IMR-90 (cell line): ENCODE measurements at regions not wholly inside any gene's neighbourhood (a gene's known extent, or its start where the extent isn't known, plus 50 kb on each side); places are given as distances from the start of the nearest gene placed in this dataset.

Experiments used
- ATAC-seq: fragments of 200-7000 bp; cut with Tn5 transposase; 2 replicates; pipeline ENCODE4 v1.9.1; 2020; ENCODE audit warnings: low read depth, mild to moderate bottlenecking, moderate library complexity
- BruUV-seq: library from RNA; stranded (reverse); fragments of 400-500 nt; replicated peaks from 2 replicates; lab custom pipeline; 2021; lab: Mats Ljungman, UMichigan
- CTCF ChIA-PET: fragments of 300-600 bp; formaldehyde crosslinking; extraction: SDS; loops from one replicate; lab custom pipeline; 2021; ENCODE audit warnings: antibody characterized with exemption; lab: Yijun Ruan, JAX
- POLR2A ChIA-PET: fragments of 300-600 bp; sonication (Branson Sonifier 250); formaldehyde crosslinking; loops from one replicate; lab custom pipeline; 2022; ENCODE audit warnings: antibody characterized with exemption; ENCODE audit not compliant: unreplicated experiment; lab: Charles Lee
- DNase-seq: peaks from one replicate; pipeline ENCODE4 v3.0.0; 2013
- H2AFZ ChIP-seq: replicated peaks from 2 replicates; pipeline ENCODE3; 2013; ENCODE audit warnings: low read length, mild to moderate bottlenecking; ENCODE audit not compliant: poor library complexity
- H2AK5ac ChIP-seq: 2 replicates; pipeline ENCODE4 v1.6.1; 2013; ENCODE audit warnings: low read depth, low read length, inconsistent platforms
- H2AK9ac ChIP-seq: replicated peaks from 2 replicates; pipeline ENCODE3; 2013; ENCODE audit warnings: mild to moderate bottlenecking, low read depth, low read length, moderate library complexity; ENCODE audit not compliant: poor library complexity
- H2BK120ac ChIP-seq: 2 replicates; pipeline ENCODE4 v1.6.1; 2013; ENCODE audit warnings: low read depth, low read length, inconsistent platforms
- H2BK15ac ChIP-seq: 3 replicates; pipeline ENCODE4 v1.6.1; 2013; ENCODE audit warnings: low read depth, low read length, inconsistent platforms
- H2BK20ac ChIP-seq: 2 replicates; pipeline ENCODE4 v1.6.1; 2013; ENCODE audit warnings: low read depth, mild to moderate bottlenecking, inconsistent platforms, low read length, moderate library complexity
- H2BK5ac ChIP-seq: 2 replicates; pipeline ENCODE4 v1.6.1; 2013; ENCODE audit warnings: mild to moderate bottlenecking, low read depth, low read length, inconsistent platforms; ENCODE audit not compliant: poor library complexity, severe bottlenecking
- H3K14ac ChIP-seq: replicated peaks from 2 replicates; pipeline ENCODE4 v1.6.1; 2013; ENCODE audit warnings: low read depth, low read length, inconsistent platforms
- H3K18ac ChIP-seq: 2 replicates; pipeline ENCODE4 v1.6.1; 2013; ENCODE audit warnings: low read depth, low read length, control low read depth
- H3K23ac ChIP-seq: 2 replicates; pipeline ENCODE4 v1.6.1; 2013; ENCODE audit warnings: low read depth, low read length, inconsistent platforms
- H3K27ac ChIP-seq: 2 replicates; pipeline ENCODE4 v1.5.1; 2013; ENCODE audit warnings: mild to moderate bottlenecking, control low read depth, low read length; ENCODE audit not compliant: insufficient read depth
- H3K27me3 ChIP-seq: 2 replicates; pipeline ENCODE4 v1.6.1; 2013; ENCODE audit warnings: low read length; ENCODE audit not compliant: control insufficient read depth, insufficient read depth
- H3K36me3 ChIP-seq: 2 replicates; pipeline ENCODE4 v1.6.1; 2013; ENCODE audit warnings: low read length, mixed read lengths; ENCODE audit not compliant: control insufficient read depth, insufficient read depth
- H3K4ac ChIP-seq: 2 replicates; pipeline ENCODE4 v1.6.1; 2013; ENCODE audit warnings: low read depth, low read length, inconsistent platforms
- H3K4me1 ChIP-seq: 2 replicates; pipeline ENCODE4 v1.6.1; 2013; ENCODE audit warnings: low read length, mixed read lengths; ENCODE audit not compliant: control insufficient read depth, insufficient read depth
- H3K4me2 ChIP-seq: 2 replicates; pipeline ENCODE4 v1.6.1; 2013; ENCODE audit warnings: low read depth, mild to moderate bottlenecking, control low read depth, low read length, moderate library complexity
- H3K4me3 ChIP-seq: 2 replicates; pipeline ENCODE4 v1.5.1; 2013; ENCODE audit warnings: low read depth, mild to moderate bottlenecking, control low read depth, low read length, moderate library complexity; ENCODE audit not compliant: insufficient read depth
- H3K56ac ChIP-seq: 2 replicates; pipeline ENCODE4 v1.6.1; 2013; ENCODE audit warnings: low read length, inconsistent platforms; ENCODE audit not compliant: insufficient read depth; ENCODE audit errors: extremely low read depth
- H3K79me1 ChIP-seq, 2 experiments: 2 replicates each; pipeline ENCODE4 v1.6.1; 2013; ENCODE audit warnings: low read length in 2 of 2, inconsistent platforms in 1 of 2, low read depth in 1 of 2
- H3K9ac ChIP-seq: 2 replicates; pipeline ENCODE4 v1.6.1; 2013; ENCODE audit warnings: low read depth, low read length, control low read depth
- H3K9me1 ChIP-seq: 2 replicates; pipeline ENCODE4 v1.6.1; 2013; ENCODE audit warnings: low read length, inconsistent platforms; ENCODE audit not compliant: insufficient read depth
- H3K9me3 ChIP-seq: 2 replicates; pipeline ENCODE4 v1.6.1; 2013; ENCODE audit warnings: low read length; ENCODE audit not compliant: control insufficient read depth, insufficient read depth
- H4K20me1 ChIP-seq: 2 replicates; pipeline ENCODE4 v1.6.1; 2013; ENCODE audit warnings: low read length, inconsistent platforms; ENCODE audit not compliant: insufficient read depth
- H4K5ac ChIP-seq: 2 replicates; pipeline ENCODE4 v1.6.1; 2013; ENCODE audit warnings: mild to moderate bottlenecking, low read depth, low read length, control low read depth
- H4K8ac ChIP-seq, 2 experiments: 2 replicates each; pipeline ENCODE4 v1.6.1; 2013; ENCODE audit warnings: low read depth in 2 of 2, low read length in 2 of 2, control low read depth in 1 of 2, inconsistent platforms in 1 of 2
- H4K91ac ChIP-seq: 2 replicates; pipeline ENCODE4 v1.6.1; 2013; ENCODE audit warnings: low read depth, low read length, inconsistent platforms; ENCODE audit not compliant: insufficient read depth
- CHD1 ChIP-seq: IDR thresholded peaks from 2 replicates; pipeline ENCODE4 v1.6.1; 2012; ENCODE audit warnings: low read depth, low read length, improper control_type of control experiment
- CTCF ChIP-seq: conservative IDR thresholded peaks from 2 replicates; pipeline ENCODE4 v1.5.1; 2012; ENCODE audit warnings: mild to moderate bottlenecking, low read depth, low read length, improper control_type of control experiment
- FOS ChIP-seq: fragments of 150-350 bp; IDR thresholded peaks from 2 replicates; pipeline ENCODE4 v1.6.1; 2016; ENCODE audit warnings: low read depth, low read length
- RAD21 ChIP-seq: IDR thresholded peaks from 2 replicates; pipeline ENCODE4 v1.6.1; 2012; ENCODE audit warnings: low read length, improper control_type of control experiment
- SMC3 ChIP-seq: fragments of 150-350 bp; IDR thresholded peaks from 2 replicates; pipeline ENCODE4 v1.6.1; 2016; ENCODE audit warnings: low read depth, mild to moderate bottlenecking, antibody characterized with exemption, low read length, moderate library complexity
- dilution Hi-C: fragments of 300-500 bp; cut with HindIII; formaldehyde crosslinking; loops from one replicate; pipeline ENCODE4 v1.14.3; 2018; ENCODE audit warnings: low sequenced_read_pairs; ENCODE audit not compliant: unreplicated experiment
- in situ Hi-C: fragments of 300-500 bp; cut with MboI; formaldehyde crosslinking; loops from 3 replicates; pipeline ENCODE4 v1.14.3; 2019; ENCODE audit warnings: low sequenced_read_pairs, inconsistent platforms, mixed read lengths
- intact Hi-C: fragments of 100-400 bp; cut with micrococcal nuclease; formaldehyde crosslinking; loops from 2 replicates; pipeline ENCODE4 v1.10.0; 2022

- Histone ChIP-seq H2AK5ac (no peak overlapping the region), H3K14ac (no peak overlapping the region), H4K20me1 (no peaks in the 10 kb centered on the region), H3K4me1 (no peaks in the 10 kb centered on the region), H3K9me3 (no peaks in the 10 kb centered on the region), H2AFZ (no peak overlapping the region), H3K18ac (no peak overlapping the region), H3K36me3 (no peaks in the 10 kb centered on the region), H2BK20ac (no peak overlapping the region), H3K4me3 (no peak overlapping the region), H3K27ac (no peak overlapping the region), H2BK5ac (no peak overlapping the region), H3K4me2 (no peak overlapping the region), H3K9ac (no peak overlapping the region), H4K91ac (no peak overlapping the region), H2BK15ac (no peak overlapping the region), H2BK120ac (no peak overlapping the region), H4K5ac (no peak overlapping the region), H2AK9ac (no peak overlapping the region), H3K23ac (no peak overlapping the region), H3K27me3 (no peaks in the 10 kb centered on the region), H3K56ac (no peak overlapping the region), H4K8ac (no peak overlapping the region), H3K9me1 (no peaks in the 10 kb centered on the region), H3K4ac (no peak overlapping the region), H3K79me1 (no peaks in the 10 kb centered on the region)
- dilution Hi-C loops: no loop called here
- intact Hi-C loops: no loop called here
- DNase-seq (no peak), ATAC-seq (no peak)
- in situ Hi-C loops: no loop called here
- BruUV-seq: no TSS peak
- POLR2A ChIA-PET: no interaction called here
- TF ChIP-seq RAD21: no peak
- TF ChIP-seq CHD1: no peak
- TF ChIP-seq CTCF: no peak
- TF ChIP-seq FOS: no peak
- no peak for TF ChIP-seq SMC3
- CTCF ChIA-PET: no interaction called here
Observed at GRCh38 chr12:74598819-74599218, 61.2 kb downstream of the ATXN7L3B start.
